ENCODE measurements at regions not wholly inside any gene's neighbourhood (a gene's known extent, or its start where the extent isn't known, plus 50 kb on each side); places are given as distances from the start of the nearest gene placed in this dataset.

- no peak for TF ChIP-seq ZFP3 (CRISPR knock-in tag; IDR thresholded peaks at IDR 0.05)
- no peak for TF ChIP-seq TCF4 (CRISPR knock-in tag; IDR thresholded peaks at IDR 0.05; ENCODE audit: borderline replicate concordance)
- no peak for TF ChIP-seq ISL1 (CRISPR knock-in tag; IDR thresholded peaks at IDR 0.05)
- TF ChIP-seq, protein P1, sequence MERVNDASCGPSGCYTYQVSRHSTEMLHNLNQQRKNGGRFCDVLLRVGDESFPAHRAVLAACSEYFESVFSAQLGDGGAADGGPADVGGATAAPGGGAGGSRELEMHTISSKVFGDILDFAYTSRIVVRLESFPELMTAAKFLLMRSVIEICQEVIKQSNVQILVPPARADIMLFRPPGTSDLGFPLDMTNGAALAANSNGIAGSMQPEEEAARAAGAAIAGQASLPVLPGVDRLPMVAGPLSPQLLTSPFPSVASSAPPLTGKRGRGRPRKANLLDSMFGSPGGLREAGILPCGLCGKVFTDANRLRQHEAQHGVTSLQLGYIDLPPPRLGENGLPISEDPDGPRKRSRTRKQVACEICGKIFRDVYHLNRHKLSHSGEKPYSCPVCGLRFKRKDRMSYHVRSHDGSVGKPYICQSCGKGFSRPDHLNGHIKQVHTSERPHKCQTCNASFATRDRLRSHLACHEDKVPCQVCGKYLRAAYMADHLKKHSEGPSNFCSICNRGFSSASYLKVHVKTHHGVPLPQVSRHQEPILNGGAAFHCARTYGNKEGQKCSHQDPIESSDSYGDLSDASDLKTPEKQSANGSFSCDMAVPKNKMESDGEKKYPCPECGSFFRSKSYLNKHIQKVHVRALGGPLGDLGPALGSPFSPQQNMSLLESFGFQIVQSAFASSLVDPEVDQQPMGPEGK (CRISPR knock-in tag; IDR thresholded peaks at IDR 0.05; ENCODE audit: borderline replicate concordance): no peak
- TF ChIP-seq CREB5 (CRISPR knock-in tag; IDR thresholded peaks at IDR 0.05; ENCODE audit: low read depth): no peak
These were observed 485.9 kb downstream of the KCNA4 start for GRCh38 chr11:29530961-29531360.
